ENCODE measurements at regions not wholly inside any gene's neighbourhood (a gene's known extent, or its start where the extent isn't known, plus 50 kb on each side); places are given as distances from the start of the nearest gene placed in this dataset.

DNA sequence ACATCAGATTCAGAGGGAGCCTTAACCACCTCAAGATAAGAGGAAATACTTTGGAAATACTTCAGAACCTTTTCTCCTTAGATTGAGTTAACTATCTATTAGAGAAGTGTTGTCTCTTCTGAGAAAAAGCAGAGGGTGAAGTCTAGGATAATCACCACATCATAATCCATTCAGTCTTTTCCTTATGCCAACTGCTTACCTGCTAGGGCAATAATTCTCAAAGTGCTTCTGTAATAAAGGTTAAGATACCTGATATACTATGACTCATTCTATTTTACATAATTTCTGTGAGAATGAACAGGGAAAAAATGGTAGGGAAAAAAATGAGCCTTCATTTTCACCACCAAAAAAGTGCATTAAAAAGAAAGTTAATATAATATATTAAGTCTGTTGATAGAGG, 70.1 kb upstream of the LOC128125822 start:
- TF ChIP-seq, protein P1, sequence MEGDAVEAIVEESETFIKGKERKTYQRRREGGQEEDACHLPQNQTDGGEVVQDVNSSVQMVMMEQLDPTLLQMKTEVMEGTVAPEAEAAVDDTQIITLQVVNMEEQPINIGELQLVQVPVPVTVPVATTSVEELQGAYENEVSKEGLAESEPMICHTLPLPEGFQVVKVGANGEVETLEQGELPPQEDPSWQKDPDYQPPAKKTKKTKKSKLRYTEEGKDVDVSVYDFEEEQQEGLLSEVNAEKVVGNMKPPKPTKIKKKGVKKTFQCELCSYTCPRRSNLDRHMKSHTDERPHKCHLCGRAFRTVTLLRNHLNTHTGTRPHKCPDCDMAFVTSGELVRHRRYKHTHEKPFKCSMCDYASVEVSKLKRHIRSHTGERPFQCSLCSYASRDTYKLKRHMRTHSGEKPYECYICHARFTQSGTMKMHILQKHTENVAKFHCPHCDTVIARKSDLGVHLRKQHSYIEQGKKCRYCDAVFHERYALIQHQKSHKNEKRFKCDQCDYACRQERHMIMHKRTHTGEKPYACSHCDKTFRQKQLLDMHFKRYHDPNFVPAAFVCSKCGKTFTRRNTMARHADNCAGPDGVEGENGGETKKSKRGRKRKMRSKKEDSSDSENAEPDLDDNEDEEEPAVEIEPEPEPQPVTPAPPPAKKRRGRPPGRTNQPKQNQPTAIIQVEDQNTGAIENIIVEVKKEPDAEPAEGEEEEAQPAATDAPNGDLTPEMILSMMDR (IDR thresholded peaks at IDR 0.05; ENCODE audit: poor library complexity), result no peak
- TF ChIP-seq EZH2 (IDR thresholded peaks at IDR 0.05; ENCODE audit: borderline replicate concordance) (no peak), EZH2phosphoT487 (IDR thresholded peaks at IDR 0.05; ENCODE audit: low read depth, severe bottlenecking, unreplicated experiment) (no peak)

Measured in hepatocyte (in vitro differentiated cells).